Left renal cortex interstitium (tissue), 4 donors: ENCODE measurements at regions not wholly inside any gene's neighbourhood (a gene's known extent, or its start where the extent isn't known, plus 50 kb on each side); places are given as distances from the start of the nearest gene placed in this dataset.
A peak's percentile ranks its signal among the peaks of the same experiment; 100 is the strongest.

Source experiments
- DNase-seq, 4 donors: peaks; one replicate each; pipeline ENCODE4 v3.0.0-alpha.2; 2013; ENCODE audit warnings: low read depth in 4 of 4, low spot score in 2 of 4, missing footprints in 1 of 4

DNA sequence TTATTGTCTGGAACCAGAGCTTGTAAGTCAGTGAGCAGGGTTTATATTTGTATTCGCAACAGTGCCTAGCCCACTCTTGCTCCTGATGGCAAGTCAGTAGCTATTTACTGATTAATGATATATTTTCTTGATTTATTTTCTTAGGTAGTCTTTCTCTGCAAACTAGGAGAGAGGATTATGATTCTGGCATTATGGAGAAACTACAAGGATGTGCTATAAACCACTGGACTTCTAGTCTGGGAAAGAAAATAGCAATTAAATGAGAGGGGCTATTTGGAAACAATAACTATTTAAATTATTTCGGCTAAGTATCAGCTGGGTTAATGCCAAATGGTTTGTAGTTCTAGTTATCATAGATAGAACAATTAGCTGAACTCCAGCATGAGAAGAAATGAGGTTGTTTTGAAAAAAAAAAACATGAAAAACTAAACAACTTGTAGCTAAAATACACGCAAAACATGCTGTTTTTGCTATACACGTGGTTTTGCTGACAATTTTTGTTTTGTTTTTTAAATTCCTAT is 304.9 kb upstream of the TCF21 start:
- DNase-seq = no peak

DNA sequence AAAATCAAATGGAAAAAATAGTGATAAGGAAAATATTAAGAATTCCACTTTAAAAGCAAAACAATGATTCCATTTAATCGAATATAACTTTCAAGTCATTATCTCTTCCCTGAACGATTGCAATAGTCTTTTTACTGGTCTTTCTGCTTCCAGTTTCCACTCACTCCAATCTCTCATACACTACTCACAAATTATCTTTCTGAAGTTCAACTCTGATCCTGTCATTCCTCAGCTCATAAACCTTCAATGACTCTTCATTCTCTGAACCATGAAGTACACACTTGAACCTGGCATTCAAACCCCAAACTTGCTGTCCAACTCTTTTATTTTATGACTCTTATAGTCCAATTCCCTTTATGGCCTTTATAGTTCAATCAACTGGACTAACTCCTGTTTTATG is 304.1 kb upstream of the TCF21 start:
- DNase-seq = no peak

DNA sequence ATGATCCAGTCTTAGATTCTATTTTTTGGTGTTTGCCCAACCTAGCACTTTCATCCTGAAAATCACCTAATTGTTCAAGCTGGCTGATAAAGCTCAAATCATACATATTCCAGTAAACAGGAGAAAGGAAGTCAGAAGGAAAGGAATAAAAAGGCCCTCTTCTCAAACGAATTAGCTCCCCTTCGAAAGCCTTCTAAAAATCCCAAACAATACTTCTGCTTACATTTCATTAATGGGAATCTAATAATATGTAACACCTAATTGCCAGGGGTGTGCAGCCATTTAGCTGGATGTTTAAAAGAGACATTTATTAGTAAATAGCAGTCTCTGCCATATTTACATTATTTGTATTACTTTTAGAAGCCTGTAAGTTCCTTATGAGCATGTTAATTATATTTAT is 302.9 kb upstream of the TCF21 start:
- no peak for DNase-seq

DNA sequence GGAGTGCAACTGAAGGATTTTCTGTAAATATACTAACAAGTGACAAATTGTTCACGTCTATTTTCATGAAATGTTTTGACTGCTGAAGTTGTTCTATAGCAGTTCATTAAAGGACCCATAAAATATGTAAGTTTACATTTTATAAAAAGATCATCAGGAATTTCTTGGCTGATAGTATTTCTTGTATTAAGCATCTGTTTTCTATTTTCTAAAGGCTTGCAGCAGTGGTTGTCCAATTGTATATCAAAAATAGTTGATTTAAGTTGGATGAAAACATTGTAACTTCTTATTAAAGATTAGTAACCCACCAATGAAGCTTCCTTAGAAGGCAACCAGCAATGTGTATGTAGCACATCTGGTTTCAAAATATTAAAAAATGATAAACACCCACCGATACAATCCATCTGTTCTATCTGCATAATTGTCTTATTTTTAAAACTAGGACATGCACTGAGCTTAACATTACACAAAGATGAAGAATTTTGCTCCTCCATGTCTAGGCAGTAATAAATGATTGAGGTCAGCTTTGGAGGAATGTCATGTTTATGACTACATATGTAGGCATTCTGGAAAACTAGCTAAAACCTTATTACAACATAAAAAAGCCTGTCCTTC is 301.3 kb upstream of the TCF21 start:
- DNase-seq = peak in 1 of 4 donors; percentile 46

DNA sequence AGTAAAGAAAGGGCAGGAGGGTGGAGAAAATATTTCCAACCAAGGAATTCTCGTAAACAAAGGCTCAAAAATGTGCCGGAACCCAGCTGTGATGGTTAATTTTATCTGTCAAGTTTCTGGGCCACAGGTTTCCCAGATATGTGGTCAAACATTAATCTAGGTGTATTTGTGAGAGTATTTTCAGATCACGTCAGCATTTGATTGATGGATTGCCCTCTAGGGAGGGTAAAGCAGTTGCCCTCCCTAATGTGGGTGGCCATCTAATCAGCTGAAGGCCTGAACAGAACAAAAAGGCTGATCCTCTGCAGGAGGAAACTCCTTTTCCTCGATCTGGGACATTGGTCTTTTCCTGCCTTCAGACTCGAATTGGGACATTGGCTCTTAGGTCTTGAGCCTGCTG is 298.7 kb upstream of the TCF21 start:
- no peak for DNase-seq

DNA sequence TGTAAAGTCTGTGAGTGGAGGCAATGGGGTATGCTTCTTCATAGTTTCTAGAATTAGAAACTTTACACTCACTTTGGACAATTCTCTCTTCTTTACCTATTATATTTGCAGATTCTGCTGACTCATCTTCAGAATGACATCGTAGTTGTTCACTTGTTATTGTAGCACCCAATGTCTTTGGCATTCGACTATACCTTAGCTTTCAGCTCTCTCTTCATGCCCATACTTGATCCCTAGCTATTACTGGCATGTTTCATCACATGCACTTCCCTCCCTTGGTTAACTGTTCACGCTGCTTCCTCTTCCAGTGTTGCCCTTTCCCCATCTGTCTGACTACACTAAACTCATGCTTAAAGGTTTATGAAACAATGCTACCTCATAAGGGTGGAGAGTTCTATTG is 298.1 kb upstream of the TCF21 start:
- DNase-seq = no peak

DNA sequence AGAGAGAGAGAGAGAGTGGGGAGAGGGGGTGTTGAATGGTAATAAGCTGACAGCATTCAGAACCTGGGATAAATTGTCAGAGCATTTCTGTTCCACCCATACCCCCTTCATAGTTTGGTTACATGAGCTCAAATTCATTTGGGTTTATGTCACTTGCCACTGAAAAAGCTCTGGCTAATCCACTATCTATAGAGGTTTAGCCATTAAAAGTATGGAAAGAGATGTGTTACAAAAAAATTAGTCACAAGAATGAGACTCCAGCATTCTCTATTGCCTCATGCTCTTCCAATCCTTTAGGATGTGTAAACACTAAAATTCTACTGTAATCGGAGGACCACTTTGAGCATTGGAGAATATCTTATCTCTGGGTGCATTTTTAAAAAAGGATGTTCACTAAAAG is 297.6 kb upstream of the TCF21 start:
- no peak for DNase-seq

DNA sequence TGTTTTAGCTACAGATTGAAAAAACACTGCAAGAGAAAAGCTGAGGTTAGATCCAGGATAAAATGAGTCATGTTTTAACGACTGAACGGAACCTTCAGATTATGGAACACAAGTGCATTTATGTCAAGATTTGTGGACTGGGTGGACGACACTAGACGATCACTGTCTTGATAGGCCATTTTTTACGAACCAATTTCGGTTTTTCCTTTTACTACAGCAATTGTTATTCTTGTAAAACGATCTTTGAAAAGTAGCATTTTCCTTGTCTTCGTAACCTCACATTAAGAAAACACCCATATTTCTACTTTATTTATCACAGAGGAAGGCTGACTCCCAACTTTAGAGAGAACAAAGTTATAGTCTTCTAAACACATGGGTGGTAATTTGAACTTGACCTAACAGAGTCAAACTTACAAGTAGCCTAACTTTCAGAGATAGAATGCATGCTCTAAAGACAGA is 294.2 kb upstream of the TCF21 start:
- DNase-seq = peak in 3 of 4 donors; percentile 68 to 91 (median 77)

DNA sequence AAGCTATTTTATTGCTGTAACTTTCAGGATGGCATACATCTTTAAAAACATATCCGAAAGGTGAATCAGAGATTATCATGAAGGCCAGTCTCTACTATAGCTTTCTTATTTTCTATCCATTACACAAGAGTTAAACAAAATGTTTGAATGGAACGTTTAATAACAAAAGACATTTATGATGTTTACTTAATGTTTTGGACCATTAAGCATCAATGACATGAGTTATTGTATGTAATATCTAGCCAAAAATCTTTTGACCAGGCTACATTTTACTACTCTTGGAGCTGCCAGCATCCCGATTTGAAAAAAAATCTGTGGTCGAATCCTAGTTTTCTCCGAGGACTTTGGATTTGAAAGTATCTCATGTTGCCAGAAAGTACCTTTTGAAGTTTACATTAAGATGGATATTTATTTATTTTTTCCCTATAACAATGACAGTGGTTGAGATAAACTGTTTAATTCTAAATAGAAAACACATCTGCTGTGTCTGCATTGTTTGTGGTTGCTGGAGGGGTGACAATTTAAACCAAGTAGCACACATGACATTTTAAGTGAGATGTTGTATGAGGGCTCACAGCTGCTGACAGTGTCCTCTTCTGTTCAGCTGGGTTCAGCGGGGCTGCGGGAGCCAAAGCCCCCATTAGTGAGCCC is 293.7 kb upstream of the TCF21 start:
- peak in 3 of 4 donors; percentile 75 to 81 (median 78) for DNase-seq

DNA sequence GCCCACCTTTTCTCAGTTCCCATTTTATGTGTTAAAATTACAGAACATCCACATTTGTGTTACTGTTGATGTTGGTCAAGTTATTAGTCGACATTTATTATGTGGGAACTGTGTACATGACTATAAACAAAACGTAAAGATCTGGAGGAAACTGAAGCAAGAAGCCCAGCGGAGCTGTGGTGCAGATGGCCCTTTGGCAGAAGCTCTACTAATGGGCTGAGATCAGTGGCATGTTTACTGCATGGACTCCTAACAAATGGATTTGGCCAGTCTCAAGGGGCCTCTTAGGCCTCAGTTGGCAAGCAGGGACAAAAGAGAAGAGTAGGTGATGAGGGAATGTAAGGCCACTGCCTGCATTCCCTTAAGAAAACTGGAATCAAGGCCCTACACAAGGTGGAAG is 282.1 kb upstream of the TCF21 start:
- DNase-seq = no peak

DNA sequence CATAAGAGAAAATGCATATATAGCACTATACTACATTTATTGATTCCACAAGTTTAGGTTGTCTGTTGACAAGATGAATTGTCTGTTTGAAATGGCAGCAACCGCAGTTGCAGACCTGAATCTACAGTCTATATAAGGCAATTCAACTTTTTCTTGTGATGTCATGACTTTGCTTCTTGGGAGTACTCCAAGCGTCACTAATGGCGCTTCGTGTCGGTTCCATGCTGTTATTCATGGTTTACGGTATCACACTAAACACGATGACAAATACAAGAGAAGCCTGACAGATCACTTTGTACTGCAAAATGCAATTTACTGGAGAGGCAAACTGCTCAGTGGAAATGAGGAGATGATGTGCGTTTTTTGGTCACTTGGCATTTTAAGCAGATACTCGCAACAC is 280.3 kb upstream of the TCF21 start:
- no peak for DNase-seq

DNA sequence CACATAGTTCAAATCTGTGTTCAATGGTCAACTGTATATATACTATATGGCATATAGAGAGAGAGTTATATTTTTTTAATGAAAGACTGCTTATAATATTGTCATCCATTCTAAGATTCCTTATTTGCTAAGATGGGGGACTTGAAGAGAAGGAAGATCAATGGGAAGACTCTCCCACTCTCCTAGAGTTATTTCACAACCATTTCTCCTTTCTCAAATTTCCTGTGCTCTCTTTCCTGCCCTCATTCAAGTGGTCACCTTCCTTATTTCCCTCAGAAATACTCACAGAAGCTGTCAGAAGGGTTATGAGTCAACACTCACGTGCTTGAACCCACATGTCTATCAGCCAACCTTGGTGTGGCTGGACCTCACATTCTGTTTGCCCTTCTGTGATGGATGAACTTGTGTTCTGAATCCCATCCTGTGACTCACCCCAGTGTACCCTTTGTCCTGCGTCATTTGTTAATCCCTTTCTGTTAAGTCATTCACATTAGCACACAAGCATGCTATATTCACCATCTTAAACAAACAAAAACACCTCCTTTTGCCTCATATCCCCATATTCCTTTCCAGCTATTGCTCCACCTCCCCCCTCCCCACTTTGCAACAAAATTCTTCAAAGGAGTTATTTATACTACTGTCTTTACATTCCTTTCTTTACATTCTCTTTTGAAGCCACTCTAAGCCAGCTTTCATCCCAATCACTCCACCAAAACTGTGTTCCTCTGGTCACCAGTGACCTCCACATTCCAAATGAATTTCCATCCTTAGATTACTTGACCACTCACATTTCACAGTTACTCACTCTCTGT is 279.3 kb upstream of the TCF21 start:
- DNase-seq = no peak

DNA sequence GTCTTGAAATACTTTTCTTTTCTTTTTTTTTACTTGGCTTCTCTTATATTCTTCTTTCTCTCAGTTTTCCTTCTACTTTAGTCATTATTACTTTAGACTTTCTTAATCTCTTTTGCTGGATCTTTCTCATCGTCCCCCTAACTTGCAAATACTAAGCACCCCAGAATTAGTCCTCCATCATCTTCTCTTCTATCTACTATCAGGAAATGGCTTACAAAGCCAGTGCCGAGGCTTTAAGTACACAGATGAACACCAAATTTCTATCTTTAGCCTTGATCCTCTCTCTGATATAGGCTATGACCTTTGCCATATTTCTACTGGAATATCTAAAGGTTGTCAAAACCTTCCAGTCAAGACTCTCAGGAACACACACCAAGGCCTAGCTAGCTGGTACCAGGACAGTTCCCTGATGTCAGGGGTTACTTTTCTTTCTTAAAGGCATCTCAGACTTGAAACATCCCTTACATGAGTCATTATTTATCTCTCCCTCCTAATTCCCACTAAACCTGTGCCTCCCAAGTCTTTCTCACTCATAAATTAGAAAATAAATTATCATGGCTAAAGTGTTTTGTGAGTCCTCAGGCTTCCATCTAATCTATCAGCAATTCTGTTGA is 278.6 kb upstream of the TCF21 start:
- DNase-seq = no peak

DNA sequence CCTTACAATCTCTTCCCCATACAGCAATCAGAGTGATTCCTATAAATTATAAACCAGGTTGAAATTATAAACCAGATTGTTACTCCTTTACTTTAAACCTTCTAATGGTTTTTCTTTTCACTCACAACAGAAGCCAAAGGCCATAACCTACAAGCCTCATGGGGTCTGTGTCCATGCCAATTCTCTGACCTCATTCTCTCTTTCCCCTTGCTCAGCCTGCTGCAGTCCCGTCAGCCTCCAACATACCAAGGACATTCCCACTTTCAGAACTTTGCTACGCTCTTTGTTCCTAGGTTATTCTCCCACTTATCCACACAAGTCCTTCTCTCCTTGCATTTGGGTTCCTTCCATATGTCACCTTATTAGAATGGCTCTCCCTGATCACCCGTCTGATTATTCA is 277.9 kb upstream of the TCF21 start:
- DNase-seq = no peak

DNA sequence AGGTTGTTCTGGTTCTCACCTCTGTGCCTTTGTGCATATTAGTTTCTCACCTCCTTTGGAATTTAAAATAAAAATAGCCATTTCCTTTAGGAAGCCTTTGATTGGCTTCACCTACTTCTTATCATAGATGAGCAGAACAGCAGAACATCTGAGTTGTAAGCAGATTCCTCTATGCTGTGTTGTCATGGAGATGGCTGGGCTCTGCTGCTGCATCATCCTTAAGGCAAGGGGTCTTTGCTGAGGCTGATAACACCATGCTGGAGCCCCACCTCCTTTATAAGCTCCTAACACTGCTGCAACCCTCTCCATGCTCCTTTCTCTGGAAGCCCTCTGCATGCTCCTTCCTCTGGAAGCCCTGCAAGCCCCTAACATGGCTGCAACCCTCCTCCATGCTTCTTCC is 276.5 kb upstream of the TCF21 start:
- no peak for DNase-seq

DNA sequence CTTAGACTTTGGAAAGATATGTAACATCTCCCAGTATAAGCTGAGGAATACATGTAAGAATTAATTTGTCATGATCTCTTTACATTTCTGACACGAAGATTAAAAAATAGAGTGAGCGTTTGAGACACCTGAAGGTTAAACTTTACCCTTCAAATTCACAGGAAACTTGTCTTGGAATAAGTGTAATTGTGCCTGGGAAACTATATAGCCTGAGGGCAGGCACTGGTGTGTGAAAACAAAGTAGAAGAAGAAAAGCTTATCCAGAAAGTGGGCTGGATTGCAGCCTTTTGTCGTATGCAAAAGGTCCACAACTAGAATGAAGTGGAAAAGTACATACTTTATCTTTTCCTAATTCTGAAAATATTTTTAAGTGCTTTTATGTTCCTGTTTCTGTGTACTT is 275.7 kb upstream of the TCF21 start:
- no peak for DNase-seq

DNA sequence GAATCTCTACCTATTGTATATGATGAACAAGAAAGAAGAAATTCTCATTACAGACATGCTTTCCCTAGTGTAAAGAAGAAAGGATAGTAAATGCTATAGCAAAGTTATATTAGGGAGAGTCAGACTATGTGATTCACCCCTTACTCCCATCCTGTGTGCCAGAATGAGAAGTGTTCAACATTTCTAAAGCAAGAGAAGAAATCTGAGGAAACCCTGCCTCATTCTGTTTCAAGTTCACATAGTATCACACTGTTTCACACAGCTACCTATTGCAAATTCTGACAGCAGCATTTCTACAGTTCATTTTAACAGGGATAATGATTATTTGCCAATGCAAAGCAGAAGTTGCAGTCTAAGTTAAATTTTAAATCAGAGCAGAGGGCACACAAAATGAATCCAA is 267.2 kb upstream of the TCF21 start:
- DNase-seq = no peak

DNA sequence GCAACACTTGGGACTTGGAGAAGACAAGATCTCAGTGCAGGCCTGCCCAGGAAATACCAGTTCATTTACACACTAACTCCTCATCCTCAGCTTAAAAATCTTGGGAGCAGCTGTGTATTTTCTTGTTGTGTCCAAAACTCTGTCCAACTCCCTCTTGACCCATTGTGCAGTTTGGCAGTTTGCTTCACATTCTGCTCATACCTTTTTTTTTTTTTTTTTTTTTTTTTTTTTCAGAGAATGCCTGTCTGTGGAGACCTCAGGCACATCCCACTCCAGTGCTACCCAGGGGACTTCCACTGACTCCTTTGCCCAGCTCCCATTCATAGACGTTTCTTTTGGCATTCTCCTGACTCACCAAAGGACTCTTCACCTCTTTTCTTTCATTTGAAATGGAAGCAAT is 265.8 kb upstream of the TCF21 start:
- no peak for DNase-seq

DNA sequence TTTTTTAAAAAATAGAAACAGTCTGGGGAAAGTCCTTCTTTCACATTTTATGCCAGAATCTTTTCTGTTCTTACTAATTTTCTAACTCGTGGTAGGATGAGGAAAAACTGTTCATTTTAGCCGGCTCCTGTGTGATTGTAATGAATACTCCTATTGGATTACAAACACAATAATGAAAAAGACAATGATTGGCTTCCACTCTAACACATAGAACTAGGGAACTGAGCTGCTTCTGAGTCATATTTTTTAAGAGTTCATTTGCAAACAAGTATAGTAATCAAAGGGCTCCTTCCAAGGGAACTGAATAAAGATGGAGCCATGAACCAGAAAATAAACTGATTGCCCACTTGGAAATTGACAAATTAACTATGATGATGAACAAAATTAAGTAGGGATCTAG is 265.3 kb upstream of the TCF21 start:
- no peak for DNase-seq

DNA sequence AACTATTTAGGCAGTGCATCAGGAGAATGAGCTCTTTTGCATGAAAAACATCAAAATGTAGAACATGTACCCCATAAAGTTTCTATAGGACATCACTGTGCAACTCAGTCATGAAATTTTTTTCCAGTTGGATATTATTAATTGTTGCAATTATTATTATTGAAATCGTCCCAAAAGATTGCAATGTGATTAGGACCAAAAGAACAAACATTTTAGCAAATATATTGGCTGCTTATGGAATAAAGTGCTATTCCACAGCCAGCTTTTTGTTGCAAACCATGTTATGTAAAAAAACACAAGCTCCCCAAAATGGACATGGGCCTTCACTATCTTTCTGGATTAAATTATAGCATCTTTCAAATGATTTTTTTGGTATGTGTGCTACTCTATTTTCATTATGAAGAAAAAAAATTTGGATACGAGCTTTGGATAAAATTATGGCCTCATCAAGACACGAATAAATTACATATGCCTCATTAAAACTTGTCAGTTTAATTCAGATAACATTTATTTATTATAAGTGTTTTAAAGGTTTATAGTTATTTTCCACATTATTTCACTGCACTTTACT is 262.7 kb upstream of the TCF21 start:
- DNase-seq = no peak

DNA sequence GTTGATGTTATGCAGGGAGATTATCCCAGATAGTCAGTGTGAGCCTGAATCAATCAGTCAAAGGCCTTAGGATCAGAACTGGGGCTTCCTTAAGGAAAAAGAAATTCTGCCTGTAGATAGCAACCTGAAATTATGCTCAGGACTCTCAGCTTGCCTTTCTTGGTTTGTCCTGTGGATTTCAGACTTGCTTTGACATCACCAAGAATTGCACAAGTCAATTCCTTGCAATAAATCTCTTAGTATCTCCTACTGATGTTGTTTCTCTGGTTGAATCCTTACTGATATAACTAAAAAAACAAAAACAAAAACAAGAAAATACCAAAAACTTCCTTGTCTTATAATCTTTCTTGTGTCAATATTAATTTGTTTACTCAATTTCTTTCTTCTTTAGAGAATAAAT is 258.9 kb upstream of the TCF21 start:
- no peak for DNase-seq
